NCI-H2196 treated with DMSO at 0.1 percent for 48 hours (cell line): ENCODE measurements at regions not wholly inside any gene's neighbourhood (a gene's known extent, or its start where the extent isn't known, plus 50 kb on each side); places are given as distances from the start of the nearest gene placed in this dataset.

Experiments
- DNase-seq: peaks from one replicate; lab custom pipeline; 2025; ENCODE audit not compliant: unreplicated experiment; lab: John Stamatoyannopoulos, UW

- no peak for DNase-seq
These were observed 204.9 kb downstream of the GBA3 start for GRCh38 chr4:22897520-22898108.

- DNase-seq, result no peak
These were observed 202.7 kb downstream of the GBA3 start for GRCh38 chr4:22895482-22895881.

- DNase-seq, result no peak
These were observed 191.4 kb downstream of the GBA3 start for GRCh38 chr4:22884157-22884556.

- DNase-seq, result no peak
These were observed 188.7 kb downstream of the GBA3 start for GRCh38 chr4:22881411-22881810.

GRCh38 chr4:22877486-22878052, 184.8 kb downstream of the GBA3 start:
- DNase-seq, result no peak

GRCh38 chr4:22876270-22876669, 183.5 kb downstream of the GBA3 start:
- DNase-seq, result no peak

- DNase-seq, result no peak
These were observed 183.0 kb downstream of the GBA3 start for GRCh38 chr4:22875587-22876257.

- no peak for DNase-seq
These were observed 181.7 kb downstream of the GBA3 start for GRCh38 chr4:22874334-22874912.

GRCh38 chr4:22873899-22874298, 181.2 kb downstream of the GBA3 start:
- no peak for DNase-seq

GRCh38 chr4:22870847-22871449, 178.2 kb downstream of the GBA3 start:
- no peak for DNase-seq

GRCh38 chr4:22869235-22869634, 176.5 kb downstream of the GBA3 start:
- no peak for DNase-seq
